Effector CD4-positive, alpha-beta T cell (primary cell): ENCODE measurements at regions not wholly inside any gene's neighbourhood (a gene's known extent, or its start where the extent isn't known, plus 50 kb on each side); places are given as distances from the start of the nearest gene placed in this dataset.
"Not testable (repeated sequence)": the region's sequence is repeated elsewhere in the genome, so short reads cannot be mapped to it uniquely, and the experiment has no call there.

Source experiments
- DNase-seq: peaks from one replicate; pipeline ENCODE4 v3.0.0-alpha.2; 2020

GRCh38 chr13:31385540-31385939, 185.8 kb downstream of the B3GLCT start:
- DNase-seq, result no peak

- no peak for DNase-seq
Observed at GRCh38 chr13:31394506-31394905, 194.7 kb downstream of the B3GLCT start.

DNA sequence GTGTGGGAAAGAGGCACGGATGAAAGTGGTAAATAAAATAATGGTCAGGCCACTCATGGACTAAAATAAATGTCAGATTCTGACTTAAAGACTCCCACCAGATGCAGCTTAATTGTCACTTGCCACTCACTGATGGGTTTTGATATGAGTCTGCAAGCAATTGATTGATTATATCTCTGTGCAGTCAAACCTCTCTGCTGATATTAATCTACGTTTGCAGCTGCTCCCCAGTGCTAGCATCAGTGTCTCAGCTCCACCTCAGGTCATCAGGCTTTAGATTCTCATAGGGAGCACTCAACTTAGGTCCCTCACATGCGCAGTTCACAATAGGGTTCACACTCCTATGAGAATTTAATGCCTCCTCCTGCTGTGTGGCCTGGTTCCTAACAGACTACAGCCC, 195.3 kb downstream of the B3GLCT start:
- no peak for DNase-seq

DNA sequence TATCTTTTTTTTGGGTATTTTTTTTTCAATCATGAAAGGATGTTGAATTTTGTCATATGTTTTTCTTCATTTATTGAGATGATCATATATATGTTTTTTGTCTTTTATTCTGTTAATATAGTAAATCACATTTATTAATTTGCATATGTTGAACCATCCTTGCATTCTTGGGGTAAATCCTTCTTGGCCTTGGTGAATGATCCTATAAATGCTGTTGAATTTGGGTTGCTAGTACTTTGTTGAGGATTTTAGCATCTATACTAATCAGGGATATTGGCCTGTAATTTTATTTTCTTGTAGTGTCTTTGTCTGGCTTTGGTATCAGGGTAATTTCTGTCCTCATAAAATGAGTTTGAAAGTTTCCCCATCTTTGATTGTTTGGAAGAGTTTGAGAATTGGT, 199.9 kb downstream of the B3GLCT start:
- DNase-seq, result no peak

DNA sequence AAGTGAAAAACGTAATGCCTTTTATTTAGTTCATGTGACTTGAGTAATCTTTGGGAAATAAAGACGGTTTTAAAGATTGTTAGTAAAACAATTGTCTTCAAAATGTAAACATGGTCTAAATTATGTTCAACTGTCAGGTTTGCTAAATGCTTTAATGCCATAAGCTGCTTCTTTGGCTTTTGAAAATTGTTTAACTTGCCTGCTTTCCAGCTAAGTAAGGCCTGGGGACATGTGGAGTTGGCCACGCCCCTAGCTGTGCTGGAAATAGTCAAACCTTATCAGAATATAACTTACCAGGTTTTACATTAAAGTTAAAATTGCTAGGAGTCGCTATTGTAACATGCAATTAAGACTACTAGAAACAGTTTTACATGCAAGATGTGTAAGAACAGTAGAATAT, 203.9 kb downstream of the B3GLCT start:
- DNase-seq, result not testable (repeated sequence)

- no peak for DNase-seq
Observed at GRCh38 chr13:31408927-31409326, 209.2 kb downstream of the B3GLCT start.

DNA sequence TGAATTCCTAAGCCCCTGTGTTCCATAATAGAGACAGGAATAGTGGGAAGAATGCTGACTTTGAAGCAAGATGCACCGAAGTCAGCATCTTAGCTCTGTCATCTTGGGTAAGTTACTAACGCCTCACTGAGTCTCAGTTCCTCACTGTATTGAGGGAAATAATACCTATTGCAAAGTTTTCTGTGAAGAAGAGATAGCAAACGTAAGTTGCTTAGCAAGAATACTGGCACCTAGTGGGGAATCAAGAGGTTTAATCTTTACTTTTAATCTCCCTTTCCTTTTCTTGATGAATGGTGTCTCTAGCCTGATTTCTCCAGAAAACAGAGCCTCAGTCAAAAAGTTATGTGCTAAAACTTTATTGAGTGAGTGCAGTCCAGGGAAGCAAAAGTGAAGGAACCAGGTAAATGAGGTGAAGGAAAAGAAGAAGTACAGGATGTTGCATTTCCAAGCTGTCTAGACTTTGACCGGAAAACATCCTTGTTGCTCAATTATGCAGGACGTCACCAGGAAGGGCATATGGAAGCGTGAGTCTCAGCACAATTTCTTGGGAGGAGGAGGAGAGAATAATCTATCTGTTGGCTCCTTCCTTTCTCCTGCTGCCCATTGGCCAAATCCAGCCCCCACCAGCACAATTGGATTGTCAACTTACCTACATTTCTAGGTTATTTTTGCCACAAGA, 210.0 kb downstream of the B3GLCT start:
- DNase-seq, result no peak

- DNase-seq, result no peak
Observed at GRCh38 chr13:31413516-31413915, 213.7 kb downstream of the B3GLCT start.

DNA sequence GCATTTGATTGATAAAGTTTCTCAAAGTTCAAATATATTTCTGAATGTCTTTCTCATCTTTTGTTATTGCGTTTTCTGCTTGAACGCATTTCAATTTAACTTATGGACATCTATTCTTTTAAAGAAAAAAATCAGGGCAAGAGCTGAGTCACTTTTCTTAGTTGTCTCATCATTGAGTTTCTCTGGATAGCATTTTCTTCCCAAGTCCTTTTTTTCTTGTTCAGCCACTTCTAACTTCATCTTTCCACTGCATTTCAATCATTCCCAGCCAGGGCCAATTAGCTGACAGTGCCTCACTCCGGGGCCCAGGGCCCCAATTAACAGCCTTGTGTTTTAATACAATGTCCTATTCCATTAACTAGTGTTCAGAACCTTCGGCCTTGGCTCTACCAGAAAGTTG, 216.3 kb downstream of the B3GLCT start:
- no peak for DNase-seq

DNA sequence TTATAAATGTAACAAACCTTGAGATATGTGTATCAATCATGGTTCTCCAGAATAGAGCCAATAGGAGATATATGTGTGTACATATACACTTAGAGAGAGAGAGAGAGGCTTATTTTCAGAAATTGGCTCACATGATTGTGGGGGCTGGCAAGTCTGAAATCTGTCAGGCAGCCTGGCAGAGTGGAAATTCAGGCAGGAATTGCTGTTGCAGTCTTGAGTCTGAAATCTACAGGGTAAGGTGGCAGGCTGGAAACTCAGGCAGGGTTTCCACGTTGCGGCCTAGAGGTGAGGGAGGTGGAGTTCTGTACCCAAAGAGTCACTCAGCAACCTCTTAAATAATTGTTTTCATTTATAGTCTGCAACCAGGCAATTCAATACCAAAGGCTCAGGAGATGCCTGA, 218.4 kb downstream of the B3GLCT start:
- DNase-seq, result no peak

- no peak for DNase-seq
Observed at GRCh38 chr13:31421756-31422155, 222.0 kb downstream of the B3GLCT start.

DNA sequence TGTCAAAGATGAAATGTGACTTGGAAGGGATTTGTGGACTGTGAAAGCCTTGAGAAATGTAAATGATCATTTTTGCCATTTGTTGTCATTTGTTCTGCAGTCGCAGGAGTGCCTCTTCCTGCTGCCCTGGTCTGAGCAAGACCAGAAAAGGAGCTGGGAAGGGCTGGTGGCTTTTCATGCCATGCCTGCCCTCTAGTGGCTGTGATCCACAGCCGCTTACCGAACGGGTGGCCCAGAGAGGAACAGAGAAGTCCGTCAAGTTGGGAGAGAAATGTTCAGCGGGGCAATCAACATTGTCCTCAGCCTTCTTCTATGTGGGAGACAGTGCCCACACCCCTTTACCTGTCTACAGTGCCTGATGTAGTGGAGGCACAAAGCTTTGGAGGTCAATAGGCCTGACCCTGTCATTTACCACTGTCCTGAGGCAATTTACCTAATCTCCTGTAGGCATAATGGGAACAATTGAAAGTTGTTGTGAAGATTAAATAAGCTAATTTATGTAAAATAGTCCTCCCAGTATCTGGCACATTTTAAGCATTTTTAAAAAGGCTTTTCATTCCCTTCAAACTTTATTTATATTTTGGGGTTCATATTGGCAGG, 224.5 kb downstream of the B3GLCT start:
- DNase-seq, result peak; percentile 14

DNA sequence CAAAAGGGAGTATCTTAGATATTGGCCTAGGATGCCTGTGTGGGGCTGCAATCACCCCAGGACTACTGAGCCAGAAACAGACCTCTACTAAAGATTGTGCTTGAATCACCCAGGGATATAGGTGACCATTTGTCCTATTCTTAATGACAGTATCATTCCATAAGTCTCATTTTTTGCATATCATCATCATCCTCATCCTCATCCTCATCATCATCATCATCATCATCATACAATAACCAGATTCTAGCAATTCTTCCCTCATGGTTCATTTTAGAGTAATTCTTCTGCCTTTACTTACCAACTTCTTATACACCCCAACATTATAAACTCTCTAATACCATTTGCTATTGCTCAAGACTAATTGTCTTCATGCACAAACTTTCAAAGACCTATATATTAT, 226.6 kb downstream of the B3GLCT start:
- no peak for DNase-seq

DNA sequence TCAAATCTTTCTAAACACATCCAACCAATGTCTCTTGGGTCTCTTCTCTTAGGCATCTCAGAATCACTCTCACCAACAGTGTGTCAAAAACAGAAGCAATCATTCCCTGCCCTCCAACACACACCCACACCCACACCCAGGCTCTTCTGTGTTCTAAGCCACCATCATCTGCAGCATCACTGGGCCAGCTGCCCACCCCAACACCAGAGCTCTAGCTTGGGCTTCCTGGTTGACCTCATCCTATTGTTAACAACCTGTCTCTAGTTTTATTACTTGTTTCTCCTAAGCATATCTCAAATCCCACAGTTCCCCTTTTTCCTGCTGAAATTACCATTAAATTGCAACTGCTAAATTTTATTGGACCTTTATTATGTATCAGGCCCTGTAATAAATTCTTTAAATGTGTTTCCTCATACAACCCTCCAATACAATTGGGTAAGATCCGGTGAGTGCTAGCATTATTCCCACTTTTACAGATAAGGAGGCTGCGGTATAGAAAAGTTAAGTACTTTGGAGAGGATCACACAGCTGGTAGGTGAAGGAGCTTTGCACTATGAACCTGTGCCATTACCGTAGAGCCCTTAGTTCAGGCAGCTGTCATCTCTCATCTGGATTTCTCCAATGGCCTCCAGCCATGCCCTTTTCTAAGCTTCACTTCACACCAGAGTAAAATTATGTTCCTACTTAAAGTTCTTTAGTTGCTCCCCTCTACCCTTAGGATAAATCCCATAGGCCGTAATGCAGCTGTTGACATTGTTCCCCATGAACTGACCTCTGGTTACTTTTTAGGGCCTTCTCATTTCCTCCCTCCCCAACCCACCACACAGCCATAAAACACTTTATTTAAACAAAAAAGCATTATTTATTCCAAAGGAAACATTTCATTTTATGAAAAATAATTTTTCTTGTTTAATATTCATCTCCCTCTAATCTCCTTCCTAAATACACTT, 227.7 kb downstream of the B3GLCT start:
- no peak for DNase-seq

DNA sequence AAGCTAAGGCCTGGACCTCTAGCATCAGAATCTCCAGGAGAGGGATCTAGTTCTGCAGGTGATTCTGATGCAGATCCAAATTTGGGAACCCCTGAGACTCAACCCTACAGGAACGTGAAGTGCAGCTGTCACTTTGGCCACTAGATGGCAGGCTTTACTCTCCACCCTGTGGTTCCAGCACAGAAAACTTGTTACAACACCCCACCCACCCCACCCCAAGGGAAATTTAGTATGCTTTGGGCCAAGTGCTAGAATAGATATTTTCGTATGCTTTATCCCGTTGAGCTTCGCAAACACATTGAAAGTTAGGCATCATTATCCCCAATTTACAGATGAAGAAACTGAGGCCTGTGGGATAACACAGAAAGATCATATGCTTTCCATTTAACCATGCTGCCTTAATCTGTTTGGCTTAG, 232.0 kb downstream of the B3GLCT start:
- DNase-seq, result peak; percentile 8

DNA sequence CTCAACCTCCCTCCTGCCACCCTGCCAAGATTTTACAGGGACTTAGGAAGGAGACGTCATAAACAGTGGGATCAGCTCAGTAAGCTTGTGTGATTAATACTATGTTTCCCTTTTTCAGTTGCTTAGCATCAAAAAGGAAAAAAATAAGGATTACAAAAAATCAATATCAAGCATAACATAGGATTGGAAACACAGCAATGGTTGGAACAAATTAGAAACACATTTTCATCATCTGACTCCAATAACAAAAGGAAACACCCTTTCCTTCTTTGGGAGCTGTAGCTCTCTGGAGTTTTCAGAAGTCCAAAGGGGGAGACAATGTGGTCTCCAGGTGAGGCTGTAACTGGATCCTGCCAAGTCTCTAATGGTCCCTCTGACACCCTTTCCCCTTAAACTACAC, 233.4 kb downstream of the B3GLCT start:
- DNase-seq, result no peak

GRCh38 chr13:31433746-31434145, 234.0 kb downstream of the B3GLCT start:
- no peak for DNase-seq

DNA sequence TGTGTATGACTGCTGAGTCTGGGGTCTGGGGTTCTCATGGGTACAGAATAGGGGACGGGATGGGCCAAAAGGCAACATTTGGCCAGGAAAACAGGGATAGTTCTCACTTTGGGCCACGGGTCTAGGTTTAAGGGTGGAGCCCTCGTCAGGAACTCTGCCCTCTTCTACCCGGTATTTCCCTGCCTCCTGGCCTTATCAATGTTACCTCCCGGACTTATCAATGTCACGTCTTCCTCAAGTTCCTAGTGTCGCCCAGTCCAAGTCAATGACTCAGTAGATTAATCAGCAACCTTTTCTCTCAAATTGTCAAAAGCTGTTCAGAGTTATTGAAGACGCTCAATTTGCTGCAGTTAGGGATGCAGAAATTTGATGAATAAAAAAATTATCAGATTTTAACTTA, 234.8 kb downstream of the B3GLCT start:
- DNase-seq, result no peak

- DNase-seq, result no peak
Observed at GRCh38 chr13:31435536-31435935, 235.8 kb downstream of the B3GLCT start.

DNA sequence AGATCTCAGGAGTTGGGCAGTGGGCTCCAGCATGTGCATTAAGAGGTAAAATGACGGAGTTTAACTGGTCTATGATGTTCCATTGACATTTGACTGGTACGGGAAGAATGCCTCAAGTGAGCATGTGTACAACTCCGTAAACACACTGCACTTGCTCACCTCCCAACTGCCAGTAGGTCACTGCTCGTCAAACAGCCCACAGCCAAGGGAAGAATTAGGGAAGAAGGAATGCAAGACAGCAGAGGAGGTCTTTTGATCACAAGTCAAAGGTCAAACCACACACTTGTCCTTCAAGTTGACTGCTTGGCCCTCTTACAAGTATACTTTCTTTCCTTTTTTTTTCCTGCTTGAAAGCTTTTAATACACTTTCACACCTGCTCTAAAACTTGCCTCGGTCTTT, 236.7 kb downstream of the B3GLCT start:
- DNase-seq, result no peak

GRCh38 chr13:31437975-31438374, 238.2 kb downstream of the B3GLCT start:
- DNase-seq, result no peak

GRCh38 chr13:31440132-31440531, 240.4 kb downstream of the B3GLCT start:
- DNase-seq, result no peak

DNA sequence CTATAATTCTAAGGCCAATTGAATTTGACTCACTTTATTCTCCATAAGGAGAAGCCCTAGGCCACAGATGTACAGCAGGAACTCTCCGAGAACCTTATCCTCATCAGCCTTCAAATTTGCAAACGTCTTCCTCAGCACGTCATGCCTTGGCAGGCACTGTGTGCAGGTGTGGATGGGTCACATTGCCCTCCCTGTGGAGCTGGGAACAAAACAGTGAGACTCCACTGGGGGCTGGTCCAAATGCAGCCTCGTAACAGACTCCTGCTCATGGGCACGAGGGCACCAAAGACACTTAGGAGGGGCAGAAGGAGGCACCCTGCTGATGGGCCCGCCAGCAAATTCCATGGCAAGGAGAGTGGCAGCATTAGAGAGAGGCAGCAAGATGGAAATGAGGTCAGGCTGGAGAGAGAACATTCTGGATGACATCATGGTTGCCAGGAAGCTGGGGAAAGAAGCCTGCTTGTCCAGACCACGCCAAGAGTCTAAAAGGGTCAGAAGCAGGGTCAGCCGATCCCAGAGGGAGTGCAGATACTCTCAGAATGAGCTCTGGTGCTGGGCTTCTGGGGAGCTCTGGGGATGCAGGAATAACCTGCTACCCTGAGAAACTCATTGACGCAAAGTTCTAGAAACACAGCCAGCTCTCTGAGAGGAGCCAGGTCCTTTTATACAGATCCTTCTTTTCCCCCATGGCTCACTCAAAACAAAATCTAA, 242.2 kb downstream of the B3GLCT start:
- no peak for DNase-seq
